PFSK-1 (cell line): ENCODE measurements at regions not wholly inside any gene's neighbourhood (a gene's known extent, or its start where the extent isn't known, plus 50 kb on each side); places are given as distances from the start of the nearest gene placed in this dataset.

ENCODE experiments used
- FOXP2 ChIP-seq: optimal IDR thresholded peaks from 2 replicates; pipeline ENCODE3; 2011; ENCODE audit warnings: borderline replicate concordance, control low read depth, inconsistent platforms; ENCODE audit not compliant: insufficient read depth; ENCODE audit errors: extremely low read length, extremely low read depth
- POLR2AphosphoS5 ChIP-seq: IDR thresholded peaks from 2 replicates; pipeline ENCODE4 v1.6.1; 2012; ENCODE audit warnings: low read depth, mild to moderate bottlenecking, control low read depth, low read length, moderate library complexity
- SIN3A ChIP-seq: IDR thresholded peaks from 2 replicates; pipeline ENCODE4 v1.6.1; 2012; ENCODE audit warnings: mild to moderate bottlenecking, low read length, moderate library complexity, borderline replicate concordance; ENCODE audit not compliant: insufficient read depth
- TAF1 ChIP-seq: IDR thresholded peaks from 2 replicates; pipeline ENCODE4 v1.6.1; 2012; ENCODE audit warnings: low read length, control low read depth, borderline replicate concordance; ENCODE audit not compliant: insufficient read depth
- TF ChIP-seq, protein P1 (sequence below), 2 experiments: IDR thresholded peaks; 2 replicates each; pipeline versions ENCODE4 v1.6.1 to v1.8.0; 2011 to 2012; ENCODE audit warnings: low read depth in 2 of 2, low read length in 2 of 2, control low read depth in 1 of 2, inconsistent platforms in 1 of 2, mild to moderate bottlenecking in 1 of 2, moderate library complexity in 1 of 2; ENCODE audit not compliant: insufficient read depth in 1 of 2

DNA sequence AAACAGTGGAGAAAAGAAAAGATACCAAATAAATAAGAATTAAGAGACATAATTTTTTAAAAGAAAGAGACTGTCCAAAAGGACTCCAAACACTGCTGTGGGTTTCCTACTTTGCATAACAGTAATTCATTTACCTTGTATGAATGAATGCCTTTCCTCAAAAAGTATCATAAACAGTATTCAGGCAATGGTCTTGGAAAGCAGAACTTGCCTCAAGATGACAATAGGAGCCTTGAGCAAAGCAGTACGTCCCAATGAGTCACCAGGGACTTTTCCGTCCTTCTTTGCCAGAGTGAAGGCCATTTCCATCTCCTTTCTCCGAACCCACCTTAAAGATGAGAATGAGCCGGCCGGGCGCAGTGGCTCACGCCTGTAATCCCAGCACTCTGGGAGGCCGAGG lies 186.4 kb downstream of the ZBTB18 start:
- TF ChIP-seq POLR2AphosphoS5, result no peak
- TF ChIP-seq, protein P1, sequence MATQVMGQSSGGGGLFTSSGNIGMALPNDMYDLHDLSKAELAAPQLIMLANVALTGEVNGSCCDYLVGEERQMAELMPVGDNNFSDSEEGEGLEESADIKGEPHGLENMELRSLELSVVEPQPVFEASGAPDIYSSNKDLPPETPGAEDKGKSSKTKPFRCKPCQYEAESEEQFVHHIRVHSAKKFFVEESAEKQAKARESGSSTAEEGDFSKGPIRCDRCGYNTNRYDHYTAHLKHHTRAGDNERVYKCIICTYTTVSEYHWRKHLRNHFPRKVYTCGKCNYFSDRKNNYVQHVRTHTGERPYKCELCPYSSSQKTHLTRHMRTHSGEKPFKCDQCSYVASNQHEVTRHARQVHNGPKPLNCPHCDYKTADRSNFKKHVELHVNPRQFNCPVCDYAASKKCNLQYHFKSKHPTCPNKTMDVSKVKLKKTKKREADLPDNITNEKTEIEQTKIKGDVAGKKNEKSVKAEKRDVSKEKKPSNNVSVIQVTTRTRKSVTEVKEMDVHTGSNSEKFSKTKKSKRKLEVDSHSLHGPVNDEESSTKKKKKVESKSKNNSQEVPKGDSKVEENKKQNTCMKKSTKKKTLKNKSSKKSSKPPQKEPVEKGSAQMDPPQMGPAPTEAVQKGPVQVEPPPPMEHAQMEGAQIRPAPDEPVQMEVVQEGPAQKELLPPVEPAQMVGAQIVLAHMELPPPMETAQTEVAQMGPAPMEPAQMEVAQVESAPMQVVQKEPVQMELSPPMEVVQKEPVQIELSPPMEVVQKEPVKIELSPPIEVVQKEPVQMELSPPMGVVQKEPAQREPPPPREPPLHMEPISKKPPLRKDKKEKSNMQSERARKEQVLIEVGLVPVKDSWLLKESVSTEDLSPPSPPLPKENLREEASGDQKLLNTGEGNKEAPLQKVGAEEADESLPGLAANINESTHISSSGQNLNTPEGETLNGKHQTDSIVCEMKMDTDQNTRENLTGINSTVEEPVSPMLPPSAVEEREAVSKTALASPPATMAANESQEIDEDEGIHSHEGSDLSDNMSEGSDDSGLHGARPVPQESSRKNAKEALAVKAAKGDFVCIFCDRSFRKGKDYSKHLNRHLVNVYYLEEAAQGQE (IDR thresholded peaks at IDR 0.05; ENCODE audit: insufficient read depth in 1 of 2, low read depth in 2 of 2, low read length in 2 of 2), result no peak
- no peak for TF ChIP-seq TAF1
- no peak for TF ChIP-seq SIN3A
- TF ChIP-seq FOXP2, result no peak
